Astrocyte of the spinal cord (primary cell): ENCODE measurements at regions not wholly inside any gene's neighbourhood (a gene's known extent, or its start where the extent isn't known, plus 50 kb on each side); places are given as distances from the start of the nearest gene placed in this dataset.
A peak's percentile ranks its signal among the peaks of the same experiment; 100 is the strongest.
"Not testable (repeated sequence)": the region's sequence is repeated elsewhere in the genome, so short reads cannot be mapped to it uniquely, and the experiment has no call there.

Source experiments
- DNase-seq: peaks from one replicate; pipeline ENCODE4 v3.0.0; 2011; ENCODE audit warnings: low read depth, low spot score
- H3K4me3 ChIP-seq: 2 replicates; pipeline ENCODE4 v1.5.1; 2011; ENCODE audit warnings: low read depth, mild to moderate bottlenecking, low read length, moderate library complexity
- CTCF ChIP-seq: IDR thresholded peaks from 2 replicates; pipeline ENCODE4 v1.5.1; 2012; ENCODE audit warnings: low read depth, mild to moderate bottlenecking, low read length, inconsistent platforms
- in situ Hi-C: cut with HindIII; loops from 2 replicates; pipeline ENCODE4 v1.10.0; 2017; ENCODE audit warnings: low sequenced_read_pairs

DNA sequence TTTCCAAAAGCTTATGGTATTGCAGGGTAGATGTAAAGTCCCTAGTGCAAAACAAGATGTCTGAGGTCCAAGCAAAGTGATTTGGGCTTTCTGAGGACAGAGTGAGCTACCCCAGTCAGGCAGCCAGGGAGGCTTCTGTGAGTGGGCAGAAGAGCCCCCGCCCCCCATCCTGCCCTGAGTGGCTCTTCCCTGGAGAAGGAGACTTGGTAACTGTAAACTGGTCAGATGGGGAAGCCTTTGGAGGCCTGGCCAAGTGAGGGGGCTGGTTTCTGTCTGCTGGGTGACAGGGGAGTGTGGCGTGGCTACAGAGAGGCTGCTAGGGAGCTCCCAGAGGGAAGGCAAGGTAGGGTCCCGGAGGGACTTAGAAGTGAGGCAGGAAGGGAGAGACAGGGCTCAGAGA lies 181.3 kb upstream of the HAAO start:
- H3K4me3 ChIP-seq = no peak overlapping the region
- in situ Hi-C loops = no loop called here
- DNase-seq = no peak
- TF ChIP-seq CTCF = no peak

DNA sequence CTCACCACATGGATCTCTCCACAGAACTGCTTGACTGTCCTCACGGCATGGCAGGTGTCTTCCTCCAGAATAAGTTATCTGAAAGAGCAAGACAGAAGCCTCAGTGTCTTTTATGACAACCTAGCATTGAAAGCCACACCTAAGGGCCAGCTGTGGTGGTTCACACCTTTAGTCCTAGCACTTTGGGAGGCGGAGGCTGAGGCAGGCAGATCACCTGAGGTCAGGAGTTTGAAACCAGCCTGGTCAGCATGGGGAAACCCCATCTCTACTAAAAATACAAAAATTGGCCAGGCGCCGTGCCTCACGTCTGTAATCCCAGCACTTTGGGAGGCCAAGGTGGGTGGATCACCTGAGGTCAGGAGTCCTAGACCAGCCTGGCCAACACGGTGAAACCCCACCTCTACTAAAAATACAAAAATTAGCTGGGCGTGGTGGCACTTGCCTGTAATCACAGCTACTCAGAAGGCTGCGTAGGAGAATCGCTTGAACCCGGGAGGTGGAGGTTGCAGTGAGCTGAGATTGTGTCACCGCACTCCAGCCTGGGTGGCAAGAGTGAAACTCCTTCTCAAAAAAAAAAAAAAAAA lies 180.6 kb upstream of the HAAO start:
- H3K4me3 ChIP-seq, in situ Hi-C loops, DNase-seq: not testable (repeated sequence)

GRCh38 chr2:42971947-42972736 lies 179.8 kb upstream of the HAAO start:
- in situ Hi-C loops = no loop called here
- no peak for TF ChIP-seq CTCF
- no peak overlapping the region for H3K4me3 ChIP-seq
- DNase-seq = no peak

GRCh38 chr2:42971381-42971780 lies 179.0 kb upstream of the HAAO start:
- H3K4me3 ChIP-seq = no peak overlapping the region
- in situ Hi-C loops = no loop called here
- no peak for DNase-seq
- no peak for TF ChIP-seq CTCF

DNA sequence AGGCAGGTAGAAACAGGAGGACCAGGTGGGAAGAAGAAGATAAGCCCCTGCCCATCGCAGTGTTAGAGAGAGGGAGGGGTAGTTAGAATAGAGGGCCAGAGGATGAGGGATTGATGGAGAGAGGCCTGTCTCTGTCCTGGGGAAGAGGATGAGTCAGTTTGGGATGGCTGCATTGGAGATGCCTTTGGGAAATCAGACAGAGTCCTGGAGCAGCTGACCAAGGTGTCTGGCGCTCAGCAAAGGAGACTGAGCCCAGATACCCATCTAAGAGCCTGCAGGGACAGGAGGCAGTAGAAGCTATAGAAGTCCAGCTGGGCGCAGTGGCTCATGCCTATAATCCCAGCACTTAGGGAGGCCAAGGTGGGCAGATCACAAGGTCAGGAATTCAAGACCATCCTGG lies 177.8 kb upstream of the HAAO start:
- H3K4me3 ChIP-seq = no peak overlapping the region
- in situ Hi-C loops = no loop called here
- TF ChIP-seq CTCF = no peak
- no peak for DNase-seq

DNA sequence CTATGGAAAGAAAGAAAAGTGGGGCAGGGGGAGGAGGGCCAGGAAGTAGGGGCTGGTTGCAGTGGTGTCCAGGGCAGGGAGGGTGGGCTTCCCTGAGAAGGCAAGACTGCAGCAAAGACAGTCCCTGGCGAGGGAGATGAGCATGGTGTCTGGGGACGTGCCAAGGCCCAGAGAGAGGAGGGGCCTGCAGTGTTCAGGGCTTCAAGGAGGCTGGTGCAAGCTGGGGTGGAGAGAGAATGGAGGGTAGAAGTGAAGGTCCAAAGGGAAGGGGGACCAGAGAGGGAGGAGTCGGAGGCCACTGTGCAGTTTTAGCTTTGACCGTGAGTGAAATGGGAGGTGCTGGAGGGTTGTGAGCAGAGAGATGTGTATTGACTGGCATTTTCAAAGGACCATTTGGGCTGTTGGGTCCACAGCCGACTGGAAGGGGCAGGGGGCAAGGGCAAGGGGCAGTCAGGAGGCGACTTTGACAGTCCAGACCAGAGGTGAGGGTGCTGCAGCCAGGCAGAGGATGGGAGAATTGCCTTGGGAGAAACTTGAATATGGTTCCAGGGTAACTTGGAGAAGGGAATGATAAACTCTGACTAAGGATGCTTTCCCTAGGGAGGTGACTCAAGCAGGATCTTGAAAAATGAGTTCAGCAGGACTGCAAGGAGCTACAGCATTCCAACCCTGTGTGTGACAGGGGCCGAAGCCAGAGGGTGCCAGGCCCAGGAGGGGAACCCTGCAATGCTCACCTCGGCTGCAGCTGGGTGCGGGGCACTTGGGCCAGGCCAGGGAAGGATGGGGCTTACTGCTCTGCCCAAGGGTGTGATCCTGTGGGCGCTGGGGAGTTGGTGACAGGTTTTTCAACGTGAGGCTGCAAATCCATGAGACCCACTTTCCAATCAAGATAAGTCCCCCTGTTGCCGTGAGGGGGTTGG lies 177.1 kb upstream of the HAAO start:
- DNase-seq = peak; percentile 82
- no peak overlapping the region for H3K4me3 ChIP-seq
- in situ Hi-C loops = no loop called here

More for the DNA sequence above, 177.1 kb upstream of the HAAO start:
- no peak for TF ChIP-seq CTCF
